VCaP (cell line): ENCODE measurements at regions not wholly inside any gene's neighbourhood (a gene's known extent, or its start where the extent isn't known, plus 50 kb on each side); places are given as distances from the start of the nearest gene placed in this dataset.

ENCODE experiments used
- H3K27ac ChIP-seq: fragments of 450-650 bp; 2 replicates; pipeline ENCODE4 v1.5.1; 2017
- CTCF ChIP-seq: fragments of 450-650 bp; conservative IDR thresholded peaks from 2 replicates; pipeline ENCODE4 v1.5.1; 2017; ENCODE audit warnings: mild to moderate bottlenecking, moderate library complexity

GRCh38 chr9:105023788-105024187, 95.8 kb upstream of the ABCA1 start:
- no peak for TF ChIP-seq CTCF
- no peak overlapping the region for H3K27ac ChIP-seq

GRCh38 chr9:105024529-105024928, 96.6 kb upstream of the ABCA1 start:
- no peak for TF ChIP-seq CTCF
- H3K27ac ChIP-seq = no peak overlapping the region

- TF ChIP-seq CTCF = no peak
- no peak overlapping the region for H3K27ac ChIP-seq
Measured at GRCh38 chr9:105026451-105026850, 98.5 kb upstream of the ABCA1 start.

GRCh38 chr9:105027084-105027483, 99.1 kb upstream of the ABCA1 start:
- no peak overlapping the region for H3K27ac ChIP-seq
- TF ChIP-seq CTCF = no peak

- TF ChIP-seq CTCF = no peak
- H3K27ac ChIP-seq = no peak overlapping the region
Measured at GRCh38 chr9:105030285-105030684, 102.3 kb upstream of the ABCA1 start.

GRCh38 chr9:105037139-105037538, 109.2 kb upstream of the ABCA1 start:
- no peak overlapping the region for H3K27ac ChIP-seq
- TF ChIP-seq CTCF = no peak

GRCh38 chr9:105038051-105038450, 110.1 kb upstream of the ABCA1 start:
- no peak for TF ChIP-seq CTCF
- H3K27ac ChIP-seq = no peak overlapping the region
